Immature natural killer cell (primary cell): ENCODE measurements at regions not wholly inside any gene's neighbourhood (a gene's known extent, or its start where the extent isn't known, plus 50 kb on each side); places are given as distances from the start of the nearest gene placed in this dataset.

Experiments used
- DNase-seq, 3 donors: peaks; one replicate each; pipeline ENCODE4 v3.0.0; 2022; ENCODE audit warnings: mixed read lengths in 1 of 3
- H3K27ac Mint-ChIP-seq, 6 donors: one replicate each; pipeline ENCODE4 v1.8.0; 2020; ENCODE audit warnings: mixed read lengths in 6 of 6, mild to moderate bottlenecking in 5 of 6, inconsistent platforms in 4 of 6, moderate library complexity in 3 of 6
- H3K27me3 Mint-ChIP-seq, 3 donors: one replicate each; pipeline ENCODE4 v1.8.0; 2020 to 2021; ENCODE audit warnings: low read depth in 3 of 3, mild to moderate bottlenecking in 3 of 3, mixed read lengths in 3 of 3, moderate library complexity in 3 of 3, inconsistent platforms in 1 of 3
- H3K36me3 Mint-ChIP-seq, 3 donors: one replicate each; pipeline ENCODE4 v1.8.0; 2020; ENCODE audit warnings: mixed read lengths in 3 of 3, inconsistent platforms in 2 of 3, mild to moderate bottlenecking in 2 of 3
- H3K4me1 Mint-ChIP-seq, 2 donors: one replicate each; pipeline ENCODE4 v1.8.0; 2020; ENCODE audit warnings: inconsistent platforms in 2 of 2, mild to moderate bottlenecking in 2 of 2, mixed read lengths in 2 of 2, moderate library complexity in 1 of 2
- H3K4me3 Mint-ChIP-seq, 5 donors: one replicate each; pipeline ENCODE4 v1.8.0; 2020; ENCODE audit warnings: mild to moderate bottlenecking in 5 of 5, mixed read lengths in 5 of 5, inconsistent platforms in 3 of 5, moderate library complexity in 3 of 5
- H3K9me3 Mint-ChIP-seq, 6 donors: one replicate each; pipeline ENCODE4 v1.8.0; 2020; ENCODE audit warnings: mild to moderate bottlenecking in 6 of 6, mixed read lengths in 6 of 6, inconsistent platforms in 4 of 6, moderate library complexity in 3 of 6

GRCh38 chr6:106772270-106773142, 143.1 kb downstream of the QRSL1 start:
- no peaks in the 10 kb centered on the region for H3K4me1 Mint-ChIP-seq
- DNase-seq = no peak
- H3K9me3 Mint-ChIP-seq = peaks cover 0 to 8% (median 6%) of the 10 kb centered on the region in 6 donors
- no peak overlapping the region for H3K27ac Mint-ChIP-seq
- H3K36me3 Mint-ChIP-seq = no peaks in the 10 kb centered on the region
- H3K4me3 Mint-ChIP-seq = no peak overlapping the region
- peaks cover 4 to 11% (median 4%) of the 10 kb centered on the region in 3 donors for H3K27me3 Mint-ChIP-seq

GRCh38 chr6:106771822-106772221, 142.4 kb downstream of the QRSL1 start:
- peaks cover 0 to 8% (median 6%) of the 10 kb centered on the region in 6 donors for H3K9me3 Mint-ChIP-seq
- no peak for DNase-seq
- peaks cover 4 to 11% (median 4%) of the 10 kb centered on the region in 3 donors for H3K27me3 Mint-ChIP-seq
- no peaks in the 10 kb centered on the region for H3K36me3 Mint-ChIP-seq
- no peak overlapping the region for H3K4me3 Mint-ChIP-seq
- H3K27ac Mint-ChIP-seq = no peak overlapping the region
- H3K4me1 Mint-ChIP-seq = no peaks in the 10 kb centered on the region

- no peaks in the 10 kb centered on the region for H3K36me3 Mint-ChIP-seq
- H3K9me3 Mint-ChIP-seq = peaks cover 0 to 8% (median 6%) of the 10 kb centered on the region in 6 donors
- no peak for DNase-seq
- no peaks in the 10 kb centered on the region for H3K4me1 Mint-ChIP-seq
- no peak overlapping the region for H3K27ac Mint-ChIP-seq
- peaks cover 4 to 11% (median 4%) of the 10 kb centered on the region in 3 donors for H3K27me3 Mint-ChIP-seq
- H3K4me3 Mint-ChIP-seq = no peak overlapping the region
Measured at GRCh38 chr6:106770663-106771062, 141.3 kb downstream of the QRSL1 start.

GRCh38 chr6:106770081-106770480, 140.7 kb downstream of the QRSL1 start:
- H3K27ac Mint-ChIP-seq = no peak overlapping the region
- H3K4me1 Mint-ChIP-seq = no peaks in the 10 kb centered on the region
- peaks cover 0 to 8% (median 6%) of the 10 kb centered on the region in 6 donors for H3K9me3 Mint-ChIP-seq
- H3K36me3 Mint-ChIP-seq = no peaks in the 10 kb centered on the region
- no peak overlapping the region for H3K4me3 Mint-ChIP-seq
- no peak for DNase-seq
- H3K27me3 Mint-ChIP-seq = peaks cover 4 to 8% (median 4%) of the 10 kb centered on the region in 3 donors

- Mint-ChIP-seq H3K36me3 (no peaks in the 10 kb centered on the region), H3K27ac (no peak overlapping the region)
Measured at GRCh38 chr6:106767271-106767670, 137.9 kb downstream of the QRSL1 start.

GRCh38 chr6:106766201-106766600, 136.8 kb downstream of the QRSL1 start:
- H3K36me3 Mint-ChIP-seq = no peaks in the 10 kb centered on the region
- H3K27ac Mint-ChIP-seq = no peak overlapping the region
- peaks cover 0 to 4% (median 0%) of the 10 kb centered on the region in 3 donors for H3K27me3 Mint-ChIP-seq
- no peak overlapping the region for H3K4me3 Mint-ChIP-seq
- H3K4me1 Mint-ChIP-seq = no peaks in the 10 kb centered on the region
- peaks cover 0 to 8% (median 3%) of the 10 kb centered on the region in 6 donors for H3K9me3 Mint-ChIP-seq
- no peak for DNase-seq

More at GRCh38 chr6:106767271-106767670, 137.9 kb downstream of the QRSL1 start:
- Mint-ChIP-seq H3K27me3 (peaks cover 3 to 4% (median 4%) of the 10 kb centered on the region in 3 donors), H3K9me3 (peaks cover 0 to 8% (median 6%) of the 10 kb centered on the region in 6 donors), H3K4me3 (no peak overlapping the region), H3K4me1 (no peaks in the 10 kb centered on the region)
- DNase-seq = no peak

- Mint-ChIP-seq H3K4me1 (no peaks in the 10 kb centered on the region), H3K27ac (no peak overlapping the region), H3K27me3 (no peaks in the 10 kb centered on the region), H3K9me3 (peaks cover 0 to 8% (median under 1%) of the 10 kb centered on the region in 6 donors), H3K4me3 (no peak overlapping the region), H3K36me3 (no peaks in the 10 kb centered on the region)
- DNase-seq = no peak
Measured at GRCh38 chr6:106765496-106765895, 136.1 kb downstream of the QRSL1 start.

- Mint-ChIP-seq H3K9me3 (peaks cover 0 to 3% (median 0%) of the 10 kb centered on the region in 6 donors), H3K36me3 (no peaks in the 10 kb centered on the region), H3K4me3 (no peak overlapping the region), H3K4me1 (no peaks in the 10 kb centered on the region), H3K27ac (no peak overlapping the region), H3K27me3 (no peaks in the 10 kb centered on the region)
- DNase-seq = no peak
Measured at GRCh38 chr6:106764353-106764980, 135.1 kb downstream of the QRSL1 start.

- H3K36me3 Mint-ChIP-seq = no peaks in the 10 kb centered on the region
- no peak for DNase-seq
- H3K9me3 Mint-ChIP-seq = peaks cover 0 to 2% (median 0%) of the 10 kb centered on the region in 6 donors
- H3K4me1 Mint-ChIP-seq = no peaks in the 10 kb centered on the region
- peaks cover 0 to 2% (median 0%) of the 10 kb centered on the region in 3 donors for H3K27me3 Mint-ChIP-seq
- no peak overlapping the region for H3K4me3 Mint-ChIP-seq
- H3K27ac Mint-ChIP-seq = no peak overlapping the region
Measured at GRCh38 chr6:106763361-106763760, 134.0 kb downstream of the QRSL1 start.

- Mint-ChIP-seq H3K27ac (no peak overlapping the region), H3K27me3 (peaks cover 0 to 2% (median 0%) of the 10 kb centered on the region in 3 donors), H3K4me3 (no peak overlapping the region), H3K9me3 (peaks cover 0 to 2% (median 0%) of the 10 kb centered on the region in 6 donors), H3K4me1 (no peaks in the 10 kb centered on the region), H3K36me3 (no peaks in the 10 kb centered on the region)
- DNase-seq = no peak
Measured at GRCh38 chr6:106761160-106761559, 131.8 kb downstream of the QRSL1 start.

GRCh38 chr6:106759112-106759511, 129.7 kb downstream of the QRSL1 start:
- Mint-ChIP-seq H3K36me3 (no peaks in the 10 kb centered on the region), H3K4me1 (no peaks in the 10 kb centered on the region), H3K27ac (no peak overlapping the region), H3K4me3 (no peak overlapping the region), H3K27me3 (peaks cover 0 to 2% (median 0%) of the 10 kb centered on the region in 3 donors), H3K9me3 (peaks cover 0 to 2% (median 0%) of the 10 kb centered on the region in 6 donors)
- DNase-seq = no peak

- Mint-ChIP-seq H3K4me1 (no peaks in the 10 kb centered on the region), H3K4me3 (no peak overlapping the region), H3K27me3 (peaks cover 0 to 2% (median 0%) of the 10 kb centered on the region in 3 donors), H3K27ac (no peak overlapping the region), H3K9me3 (peaks cover 0 to 2% (median 0%) of the 10 kb centered on the region in 6 donors), H3K36me3 (no peaks in the 10 kb centered on the region)
- DNase-seq = no peak
Measured at GRCh38 chr6:106757722-106758467, 128.5 kb downstream of the QRSL1 start.

- no peak for DNase-seq
- H3K4me3 Mint-ChIP-seq = no peak overlapping the region
- H3K27me3 Mint-ChIP-seq = peaks cover 0 to 2% (median 0%) of the 10 kb centered on the region in 3 donors
- H3K4me1 Mint-ChIP-seq = no peaks in the 10 kb centered on the region
- peaks cover 0 to 2% (median 0%) of the 10 kb centered on the region in 6 donors for H3K9me3 Mint-ChIP-seq
- no peak overlapping the region for H3K27ac Mint-ChIP-seq
- H3K36me3 Mint-ChIP-seq = no peaks in the 10 kb centered on the region
Measured at GRCh38 chr6:106757267-106757666, 127.9 kb downstream of the QRSL1 start.
